Adrenal gland (tissue), 9 donors: ENCODE measurements at regions not wholly inside any gene's neighbourhood (a gene's known extent, or its start where the extent isn't known, plus 50 kb on each side); places are given as distances from the start of the nearest gene placed in this dataset.
"Not testable (repeated sequence)": the region's sequence is repeated elsewhere in the genome, so short reads cannot be mapped to it uniquely, and the experiment has no call there.

Experiments
- DNase-seq, 7 donors: peaks; one replicate each; pipeline ENCODE4 v3.0.0-alpha.2; 2019 to 2020
- H3K27ac ChIP-seq, 5 donors: fragments of 200-600 bp; sonication (generic) in 4 of 5; 1 replicate in 3 of 5; 2 replicates in 2 of 5; pipeline versions ENCODE4 v1.5.1 to v1.8.0; 2016 to 2020; ENCODE audit warnings: mild to moderate bottlenecking in 1 of 5
- H3K27me3 ChIP-seq: fragments of 200-600 bp; 2 replicates; pipeline ENCODE4 v1.8.0; 2021
- H3K36me3 ChIP-seq, 2 donors: fragments of 200-600 bp; replicated peaks in 1 of 2; 1 replicate in 1 of 2; 2 replicates in 1 of 2; pipeline versions ENCODE4 v1.5.1 to v1.8.0; 2018 to 2022
- H3K4me1 ChIP-seq, 2 donors: fragments of 200-600 bp; replicated peaks in 1 of 2; 1 replicate in 1 of 2; 2 replicates in 1 of 2; pipeline versions ENCODE4 v1.5.1 to v1.8.0; 2018 to 2021
- H3K4me3 ChIP-seq, 4 donors: fragments of 200-600 bp; sonication (generic) in 3 of 4; one replicate each; pipeline ENCODE4 v1.5.1; 2016 to 2018
- H3K9me3 ChIP-seq, 3 donors: fragments of 200-600 bp; sonication (generic) in 1 of 3; replicated peaks in 1 of 3; 1 replicate in 2 of 3; 2 replicates in 1 of 3; pipeline versions ENCODE4 v1.5.1 to v1.8.0; 2016 to 2021
- POLR2A ChIP-seq, 2 donors: fragments of 450-650 bp; IDR thresholded peaks; one replicate each; pipeline ENCODE4 v1.6.1; 2017; ENCODE audit warnings: antibody characterized with exemption in 2 of 2, mild to moderate bottlenecking in 2 of 2, moderate library complexity in 1 of 2
- WGBS, 4 donors: extraction: QIAGEN DNeasy Blood & Tissue Kit in 2 of 4; methylation state at CpG; one replicate each; pipeline versions ENCODE4 v1.1.5 to v1.1.7; 2013 to 2017; 5-methylcytosine and 5-hydroxymethylcytosine counted together
- intact Hi-C, 2 donors: fragments of 100-400 bp; cut with DNase I; formaldehyde crosslinking; loops; one replicate each; pipeline versions ENCODE4 v1.14.1 to v1.15.0; 2022 to 2023
- TF ChIP-seq, protein P1 (sequence below), 6 experiments: fragments of 450-650 bp in 4 of 6; fragments of 200-600 bp in 2 of 6; sonication (generic) in 1 of 6; IDR thresholded peaks; 1 replicate in 5 of 6; 2 replicates in 1 of 6; pipeline versions ENCODE4 v1.5.1 to v1.8.0; 2016 to 2021; ENCODE audit warnings: antibody characterized with exemption in 6 of 6, mild to moderate bottlenecking in 2 of 6, moderate library complexity in 1 of 6
- donor health status: healthy with polysubstance abuse.
- donor health status: Bipolar disorder and iron deficiency.
- donor health status: DM: yes; HTN: yes; CAD: no.
- donor health status: DM: no; HTN: no; CAD: no.
- donor health status: DM: no; HTN: no; CAD: no.

- H3K27ac ChIP-seq, H3K27me3 ChIP-seq, H3K4me1 ChIP-seq, DNase-seq, H3K4me3 ChIP-seq, H3K36me3 ChIP-seq, intact Hi-C loops, H3K9me3 ChIP-seq: not testable (repeated sequence)
- 79 to 92% (median 86%) methylated on average over 8 of the region's 8 CpGs for WGBS, 4 donors
Measured at GRCh38 chr1:147348592-147348991, 106.1 kb downstream of the CHD1L start.

GRCh38 chr1:147349533-147349932 lies 107.0 kb downstream of the CHD1L start:
- Histone ChIP-seq H3K4me3 (no peak overlapping the region), H3K9me3 (no peaks in the 10 kb centered on the region), H3K27ac (no peak overlapping the region), H3K36me3 (no peaks in the 10 kb centered on the region), H3K27me3 (no peaks in the 10 kb centered on the region), H3K4me1 (no peaks in the 10 kb centered on the region)
- no peak for DNase-seq
- intact Hi-C loops, result no loop called here
- WGBS, 4 donors, result 49 to 82% (median 73%) methylated on average over 1 of the region's 1 CpG
- TF ChIP-seq, protein P1, sequence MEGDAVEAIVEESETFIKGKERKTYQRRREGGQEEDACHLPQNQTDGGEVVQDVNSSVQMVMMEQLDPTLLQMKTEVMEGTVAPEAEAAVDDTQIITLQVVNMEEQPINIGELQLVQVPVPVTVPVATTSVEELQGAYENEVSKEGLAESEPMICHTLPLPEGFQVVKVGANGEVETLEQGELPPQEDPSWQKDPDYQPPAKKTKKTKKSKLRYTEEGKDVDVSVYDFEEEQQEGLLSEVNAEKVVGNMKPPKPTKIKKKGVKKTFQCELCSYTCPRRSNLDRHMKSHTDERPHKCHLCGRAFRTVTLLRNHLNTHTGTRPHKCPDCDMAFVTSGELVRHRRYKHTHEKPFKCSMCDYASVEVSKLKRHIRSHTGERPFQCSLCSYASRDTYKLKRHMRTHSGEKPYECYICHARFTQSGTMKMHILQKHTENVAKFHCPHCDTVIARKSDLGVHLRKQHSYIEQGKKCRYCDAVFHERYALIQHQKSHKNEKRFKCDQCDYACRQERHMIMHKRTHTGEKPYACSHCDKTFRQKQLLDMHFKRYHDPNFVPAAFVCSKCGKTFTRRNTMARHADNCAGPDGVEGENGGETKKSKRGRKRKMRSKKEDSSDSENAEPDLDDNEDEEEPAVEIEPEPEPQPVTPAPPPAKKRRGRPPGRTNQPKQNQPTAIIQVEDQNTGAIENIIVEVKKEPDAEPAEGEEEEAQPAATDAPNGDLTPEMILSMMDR (IDR thresholded peaks at IDR 0.05), result no peak
- no peak for TF ChIP-seq POLR2A (IDR thresholded peaks at IDR 0.05)

GRCh38 chr1:147351140-147351835 lies 108.8 kb downstream of the CHD1L start:
- no peak for DNase-seq
- H3K9me3 ChIP-seq, result no peaks in the 10 kb centered on the region
- H3K27ac ChIP-seq, result no peak overlapping the region
- H3K4me3 ChIP-seq, result no peak overlapping the region
- no peak for TF ChIP-seq POLR2A (IDR thresholded peaks at IDR 0.05)
- TF ChIP-seq, protein P1 (IDR thresholded peaks at IDR 0.05), result no peak
- H3K27me3 ChIP-seq, result no peaks in the 10 kb centered on the region
- no peaks in the 10 kb centered on the region for H3K36me3 ChIP-seq
- intact Hi-C loops, result no loop called here
- no peaks in the 10 kb centered on the region for H3K4me1 ChIP-seq
- WGBS, 4 donors, result 77 to 84% (median 82%) methylated on average over 3 of the region's 3 CpGs

- TF ChIP-seq POLR2A (IDR thresholded peaks at IDR 0.05), result no peak
- TF ChIP-seq, protein P1 (IDR thresholded peaks at IDR 0.05), result no peak
- no peak for DNase-seq
- Histone ChIP-seq H3K27me3 (no peaks in the 10 kb centered on the region), H3K9me3 (no peaks in the 10 kb centered on the region), H3K4me1 (no peaks in the 10 kb centered on the region), H3K27ac (no peak overlapping the region), H3K4me3 (no peak overlapping the region), H3K36me3 (no peaks in the 10 kb centered on the region)
- intact Hi-C loops, result no loop called here
- WGBS, 4 donors, result 40 to 46% (median 43%) methylated on average over 4 of the region's 4 CpGs
Measured at GRCh38 chr1:147377263-147378246, 135.1 kb downstream of the CHD1L start.
